ENCODE measurements at regions not wholly inside any gene's neighbourhood (a gene's known extent, or its start where the extent isn't known, plus 50 kb on each side); places are given as distances from the start of the nearest gene placed in this dataset.

DNA sequence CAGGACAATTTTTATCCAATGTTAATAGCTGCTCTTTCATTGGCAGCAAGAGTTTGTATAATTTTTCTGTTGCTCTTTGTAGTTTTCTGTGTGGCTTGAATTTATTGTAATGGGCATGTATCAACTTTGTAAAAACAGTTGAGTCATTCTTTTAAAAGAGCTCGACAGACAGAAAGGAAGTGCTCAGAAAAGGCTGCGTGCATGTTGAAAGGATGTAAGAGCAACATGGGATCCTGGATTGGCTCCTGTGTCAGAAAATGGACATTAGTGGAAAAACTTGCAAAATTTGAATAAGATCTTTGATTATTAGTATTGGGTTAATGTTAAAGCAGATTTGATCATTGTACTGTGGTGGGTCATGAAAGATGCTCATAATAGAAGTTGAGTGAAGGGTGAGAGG, 93.3 kb upstream of the CDC42EP3 start:
- Histone ChIP-seq H3K27me3 (ENCODE audit: control insufficient read depth, insufficient read depth, low read length) (no peaks in the 10 kb centered on the region), H3K4me3 (ENCODE audit: low read depth, low read length) (no peak overlapping the region), H3K36me3 (ENCODE audit: control insufficient read depth, insufficient read depth, low read length) (no peaks in the 10 kb centered on the region)
- ChIA-PET POLR2A (no interaction called here), CTCF (interaction anchor here (1.0 to 1.6 kb wide), 6 partner anchors 8 to 350 kb away, joined by 3 to 4 read pairs (median 3); no protein-coding TSS in a partner anchor)
- DNase-seq (ENCODE audit: low read depth): no peak
- TF ChIP-seq, protein P1, sequence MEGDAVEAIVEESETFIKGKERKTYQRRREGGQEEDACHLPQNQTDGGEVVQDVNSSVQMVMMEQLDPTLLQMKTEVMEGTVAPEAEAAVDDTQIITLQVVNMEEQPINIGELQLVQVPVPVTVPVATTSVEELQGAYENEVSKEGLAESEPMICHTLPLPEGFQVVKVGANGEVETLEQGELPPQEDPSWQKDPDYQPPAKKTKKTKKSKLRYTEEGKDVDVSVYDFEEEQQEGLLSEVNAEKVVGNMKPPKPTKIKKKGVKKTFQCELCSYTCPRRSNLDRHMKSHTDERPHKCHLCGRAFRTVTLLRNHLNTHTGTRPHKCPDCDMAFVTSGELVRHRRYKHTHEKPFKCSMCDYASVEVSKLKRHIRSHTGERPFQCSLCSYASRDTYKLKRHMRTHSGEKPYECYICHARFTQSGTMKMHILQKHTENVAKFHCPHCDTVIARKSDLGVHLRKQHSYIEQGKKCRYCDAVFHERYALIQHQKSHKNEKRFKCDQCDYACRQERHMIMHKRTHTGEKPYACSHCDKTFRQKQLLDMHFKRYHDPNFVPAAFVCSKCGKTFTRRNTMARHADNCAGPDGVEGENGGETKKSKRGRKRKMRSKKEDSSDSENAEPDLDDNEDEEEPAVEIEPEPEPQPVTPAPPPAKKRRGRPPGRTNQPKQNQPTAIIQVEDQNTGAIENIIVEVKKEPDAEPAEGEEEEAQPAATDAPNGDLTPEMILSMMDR (IDR thresholded peaks at IDR 0.05; ENCODE audit: insufficient read depth, low read depth, low read length): no peak

DNA sequence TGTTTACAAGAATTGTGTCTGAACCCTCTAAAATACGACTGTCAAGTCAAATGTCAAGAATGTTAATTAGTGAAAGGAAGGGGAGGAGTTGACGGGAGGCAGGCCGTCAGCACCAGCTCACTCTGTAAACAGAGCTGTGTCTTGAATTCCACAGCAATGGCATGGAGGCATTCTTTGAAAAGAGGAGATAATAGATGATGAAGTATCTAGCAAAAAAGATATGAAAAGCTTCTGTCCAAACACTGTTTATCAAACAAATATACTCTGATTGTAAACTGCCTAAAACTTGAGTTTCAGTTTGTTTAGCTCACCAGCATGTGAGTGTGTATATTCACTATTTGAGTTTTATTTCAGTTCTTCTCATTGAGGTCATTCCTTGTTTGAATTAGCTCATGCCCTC, 94.7 kb upstream of the CDC42EP3 start:
- TF ChIP-seq, protein P1 (IDR thresholded peaks at IDR 0.05; ENCODE audit: insufficient read depth, low read depth, low read length): no peak
- CTCF ChIA-PET: interaction anchor here (1.3 to 1.4 kb wide), 2 partner anchors 67 to 370 kb away, joined by 3 to 7 read pairs; no protein-coding TSS in a partner anchor
- POLR2A ChIA-PET: interaction anchor here (0.6 kb wide), 1 partner anchor 14 kb away, joined by 3 read pairs; no protein-coding TSS in a partner anchor
- Histone ChIP-seq H3K4me3 (ENCODE audit: low read depth, low read length) (no peak overlapping the region), H3K27me3 (ENCODE audit: control insufficient read depth, insufficient read depth, low read length) (no peaks in the 10 kb centered on the region), H3K36me3 (ENCODE audit: control insufficient read depth, insufficient read depth, low read length) (no peaks in the 10 kb centered on the region)
- no peak for DNase-seq (ENCODE audit: low read depth)

DNA sequence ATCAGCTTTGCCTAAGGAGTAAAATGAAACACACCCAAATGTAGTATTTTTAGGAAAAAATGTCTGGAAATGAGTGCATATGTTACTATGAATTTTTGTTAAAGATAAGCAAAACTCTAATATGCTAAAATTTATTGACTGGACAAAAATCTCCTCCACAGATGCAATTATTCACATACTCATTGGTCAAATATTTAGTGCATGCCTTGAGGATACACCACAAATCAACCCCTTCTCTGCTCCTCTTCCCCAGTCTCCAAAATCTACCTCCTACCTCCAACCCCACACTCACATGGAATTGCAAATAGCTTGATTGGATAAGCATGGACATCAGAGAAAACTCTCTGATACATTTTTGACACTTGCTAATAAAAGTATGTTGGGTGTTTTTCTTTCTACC, 95.6 kb upstream of the CDC42EP3 start:
- CTCF ChIA-PET: interaction anchor here (1.0 to 2.7 kb wide), 4 partner anchors 55 to 371 kb away, joined by 3 to 12 read pairs (median 4); no protein-coding TSS in a partner anchor

DNA sequence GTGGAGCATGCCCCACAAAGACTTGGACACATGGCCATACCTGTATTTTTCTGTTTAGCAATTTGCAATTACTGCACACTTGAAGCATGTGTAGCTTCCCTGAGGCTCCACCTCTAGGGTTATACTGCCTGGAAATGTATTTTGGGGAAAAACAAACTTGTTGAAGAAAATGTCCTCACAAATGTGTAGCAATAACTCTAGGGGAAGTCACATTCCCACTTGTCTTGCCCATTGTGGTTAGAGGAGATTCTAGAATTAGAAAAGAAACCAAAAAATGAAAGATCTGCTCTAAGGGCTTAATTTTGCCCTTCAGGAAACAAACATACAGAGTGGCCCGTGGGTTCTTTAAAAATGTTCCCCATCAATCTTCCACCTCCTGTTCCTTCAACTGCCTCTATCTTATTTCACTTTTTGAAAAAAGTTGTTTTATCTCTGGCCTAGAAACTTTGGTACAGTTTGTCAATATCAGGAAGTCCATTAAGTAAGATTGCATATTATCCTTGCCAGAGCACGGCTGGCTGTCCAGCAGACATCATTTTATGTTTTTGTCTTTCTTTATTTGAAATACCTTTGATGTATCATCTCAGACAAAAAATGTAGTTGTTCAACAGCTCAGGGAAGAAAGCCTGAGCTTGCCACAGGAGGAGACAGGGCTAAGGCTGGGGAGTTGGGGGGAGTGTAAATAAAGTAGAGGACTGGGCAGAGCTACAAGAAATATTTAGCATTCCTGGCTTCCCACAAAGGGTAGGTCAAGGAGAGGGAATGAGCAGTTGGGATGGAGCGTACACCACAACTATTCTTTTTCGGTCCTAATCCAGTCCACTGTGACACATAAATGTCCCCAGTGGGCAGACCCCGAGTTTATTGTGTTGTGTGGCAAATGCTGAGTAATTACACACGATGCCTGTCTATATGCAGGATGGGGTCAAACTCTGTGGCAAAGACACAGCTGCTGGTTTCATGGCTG, 96.8 kb upstream of the CDC42EP3 start:
- CTCF ChIA-PET: interaction anchor here (0.7 to 2.7 kb wide), 8 partner anchors 34 to 354 kb away, joined by 3 to 12 read pairs (median 4); no protein-coding TSS in a partner anchor
- H3K36me3 ChIP-seq (ENCODE audit: control insufficient read depth, insufficient read depth, low read length): no peaks in the 10 kb centered on the region
- no peak overlapping the region for H3K4me3 ChIP-seq (ENCODE audit: low read depth, low read length)
- POLR2A ChIA-PET: interaction anchor here (0.6 to 1.0 kb wide), 5 partner anchors 8 to 126 kb away, joined by 3 to 8 read pairs (median 3); no protein-coding TSS in a partner anchor
- no peaks in the 10 kb centered on the region for H3K27me3 ChIP-seq (ENCODE audit: control insufficient read depth, insufficient read depth, low read length)
- peak; percentile 96 for DNase-seq (ENCODE audit: low read depth)
- TF ChIP-seq, protein P1 (IDR thresholded peaks at IDR 0.05; ENCODE audit: insufficient read depth, low read depth, low read length): no peak

More for the DNA sequence above, 95.6 kb upstream of the CDC42EP3 start:
- TF ChIP-seq, protein P1 (IDR thresholded peaks at IDR 0.05; ENCODE audit: insufficient read depth, low read depth, low read length): no peak
- POLR2A ChIA-PET: interaction anchor here (0.6 kb wide), 1 partner anchor 95 kb away, joined by 3 read pairs; no protein-coding TSS in a partner anchor
- H3K4me3 ChIP-seq (ENCODE audit: low read depth, low read length): no peak overlapping the region
- DNase-seq (ENCODE audit: low read depth): no peak
- no peaks in the 10 kb centered on the region for H3K27me3 ChIP-seq (ENCODE audit: control insufficient read depth, insufficient read depth, low read length)
- no peaks in the 10 kb centered on the region for H3K36me3 ChIP-seq (ENCODE audit: control insufficient read depth, insufficient read depth, low read length)

DNA sequence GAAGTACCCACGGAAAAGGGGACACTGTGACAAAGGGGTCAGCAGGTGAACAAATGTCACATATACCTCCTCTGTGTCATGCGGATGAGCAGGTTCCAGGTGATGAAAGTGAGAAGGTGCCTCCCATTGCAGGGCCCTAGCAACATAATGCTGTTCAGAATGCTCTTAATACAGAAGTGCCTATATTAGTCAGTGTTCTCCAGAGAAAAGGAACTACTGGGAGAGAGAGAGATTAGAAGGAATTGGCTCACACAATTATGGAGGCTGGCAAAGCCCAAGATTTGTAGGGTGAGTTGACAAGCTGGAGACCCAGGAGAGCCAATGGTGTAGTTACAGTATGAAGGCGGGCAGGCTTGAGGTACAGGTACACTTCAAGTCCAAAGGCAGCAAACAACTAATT, 98.1 kb upstream of the CDC42EP3 start:
- DNase-seq (ENCODE audit: low read depth): no peak
- no peaks in the 10 kb centered on the region for H3K27me3 ChIP-seq (ENCODE audit: control insufficient read depth, insufficient read depth, low read length)
- CTCF ChIA-PET: interaction anchor here (1.5 kb wide), 1 partner anchor 35 kb away, joined by 4 read pairs; no protein-coding TSS in a partner anchor
- H3K4me3 ChIP-seq (ENCODE audit: low read depth, low read length): no peak overlapping the region
- no peaks in the 10 kb centered on the region for H3K36me3 ChIP-seq (ENCODE audit: control insufficient read depth, insufficient read depth, low read length)
- POLR2A ChIA-PET: no interaction called here
- TF ChIP-seq, protein P1 (IDR thresholded peaks at IDR 0.05; ENCODE audit: insufficient read depth, low read depth, low read length): no peak

All from BJ (cell line).